Activated CD4-positive, CD25-positive, alpha-beta regulatory T cell treated with anti-CD3 and anti-CD28 coated beads, Interleukin-2, amount 50 U/mL, for 72 hours (primary cell): ENCODE measurements at regions not wholly inside any gene's neighbourhood (a gene's known extent, or its start where the extent isn't known, plus 50 kb on each side); places are given as distances from the start of the nearest gene placed in this dataset.

Experiments
- DNase-seq: peaks from one replicate; pipeline ENCODE4 v3.0.0; 2021

DNA sequence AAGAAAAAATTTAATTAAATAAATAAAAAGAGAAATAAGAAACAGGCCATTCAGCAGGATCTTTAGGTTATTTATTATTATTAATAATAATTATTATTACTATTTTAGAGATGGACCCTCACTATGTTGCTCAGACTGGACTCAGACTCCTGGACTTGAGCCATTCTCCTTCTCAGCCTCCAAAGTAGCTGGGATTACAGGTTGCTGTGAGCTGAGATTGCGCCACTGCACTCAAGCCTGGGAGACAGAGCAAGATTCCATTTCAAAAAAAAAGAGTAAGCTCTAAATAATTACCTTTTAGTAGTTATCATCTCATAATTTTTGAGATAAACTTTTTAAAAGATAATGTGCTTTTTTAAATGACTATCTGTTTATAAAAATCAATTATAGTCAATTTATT is 1102.8 kb upstream of the GJE1 start:
- DNase-seq, result no peak

DNA sequence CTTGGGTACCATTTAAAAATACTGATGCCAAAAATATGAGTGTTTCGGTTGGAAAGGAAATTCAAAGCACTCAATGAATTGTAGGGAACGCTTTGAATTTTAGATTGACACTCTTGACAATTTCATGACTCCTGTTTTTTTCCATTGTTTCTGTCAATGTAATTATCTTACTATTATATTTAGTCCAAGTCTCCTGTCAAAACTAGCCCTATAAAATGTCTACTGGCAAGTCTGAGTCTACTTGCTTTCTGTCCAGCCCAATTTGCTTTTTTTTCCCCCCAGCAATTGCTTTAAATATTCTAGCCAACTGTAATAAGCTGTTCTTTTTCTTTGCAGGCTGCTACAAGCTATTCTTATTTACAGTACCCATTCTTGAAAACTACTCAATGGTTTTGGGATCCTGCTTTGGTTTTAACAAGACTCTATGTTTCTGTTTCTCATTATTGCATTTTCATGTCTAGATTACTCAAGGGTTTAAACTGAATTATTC is 1103.9 kb upstream of the GJE1 start:
- DNase-seq, result no peak

DNA sequence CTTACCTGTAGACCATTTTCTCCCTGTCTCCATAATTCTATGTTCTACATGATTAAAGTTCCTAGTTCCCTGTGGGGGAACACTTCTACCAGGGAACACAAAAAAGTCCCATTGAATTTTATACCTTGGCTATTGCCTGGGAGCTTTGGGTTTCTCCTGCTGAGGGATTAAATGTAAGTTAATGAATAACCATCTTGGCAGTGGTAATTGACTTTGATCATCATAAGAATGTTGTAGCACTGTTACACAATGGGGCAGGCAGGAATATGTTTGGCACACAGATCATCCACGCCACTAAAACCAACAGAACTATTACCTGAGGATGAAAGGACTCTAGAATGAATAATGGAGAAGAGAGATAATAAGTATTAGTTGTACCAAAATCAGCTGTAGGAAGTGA is 1106.2 kb upstream of the GJE1 start:
- no peak for DNase-seq

DNA sequence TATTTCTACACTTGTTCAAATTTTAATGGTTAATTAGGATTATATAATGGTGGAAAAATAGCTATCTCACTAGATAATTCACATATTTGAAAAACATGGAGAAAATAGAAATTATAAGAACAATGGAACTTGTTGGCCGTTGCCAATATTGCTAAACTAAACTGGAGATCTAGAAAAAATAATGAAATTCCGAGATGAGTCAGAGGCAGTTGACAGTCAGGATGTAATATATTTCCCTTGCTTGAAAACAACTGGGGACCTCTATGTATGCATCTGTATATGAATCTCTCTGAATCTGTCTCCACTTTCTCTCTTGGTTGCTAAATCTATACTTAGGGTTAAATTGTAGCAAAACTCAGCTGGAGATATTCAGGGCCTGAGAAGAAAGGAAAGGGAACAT is 1108.2 kb upstream of the GJE1 start:
- no peak for DNase-seq

DNA sequence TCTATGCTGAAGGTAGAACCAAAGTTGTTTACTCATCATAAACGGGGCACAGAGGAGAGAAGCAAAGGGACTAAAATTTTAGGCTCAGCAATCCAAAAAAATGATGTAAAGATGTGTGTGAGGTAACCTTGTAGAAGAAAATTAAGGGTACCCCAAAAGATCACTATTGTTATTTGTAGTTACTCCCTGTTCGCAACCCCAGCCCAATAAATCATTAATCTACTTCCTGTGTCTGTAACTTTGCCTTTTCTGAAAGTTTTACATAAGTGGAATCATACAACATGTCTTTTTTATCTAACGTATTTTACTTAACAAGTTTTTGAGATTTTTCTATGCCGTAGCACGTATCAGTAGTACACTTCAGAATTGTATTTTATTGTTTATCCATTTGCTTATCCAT is 1114.8 kb upstream of the GJE1 start:
- DNase-seq, result no peak

DNA sequence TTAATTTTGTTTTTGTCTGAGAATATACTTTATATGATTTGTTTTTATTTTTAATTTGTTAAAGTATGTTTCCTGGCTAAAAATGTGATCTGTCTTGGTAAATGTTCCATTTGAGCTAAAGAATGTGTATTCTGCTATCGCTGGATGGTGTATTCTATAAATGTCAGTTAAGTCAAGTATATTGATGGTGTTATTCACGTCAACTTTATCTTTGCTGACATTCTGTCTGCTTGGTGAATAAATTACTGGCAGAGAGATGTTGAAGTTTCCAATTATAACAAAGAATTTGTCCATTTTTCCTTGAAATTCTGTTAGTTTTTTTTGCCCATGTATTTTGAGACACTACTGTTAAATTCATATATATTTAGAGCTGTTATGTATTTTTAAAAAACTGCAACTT is 1131.8 kb upstream of the GJE1 start:
- no peak for DNase-seq

DNA sequence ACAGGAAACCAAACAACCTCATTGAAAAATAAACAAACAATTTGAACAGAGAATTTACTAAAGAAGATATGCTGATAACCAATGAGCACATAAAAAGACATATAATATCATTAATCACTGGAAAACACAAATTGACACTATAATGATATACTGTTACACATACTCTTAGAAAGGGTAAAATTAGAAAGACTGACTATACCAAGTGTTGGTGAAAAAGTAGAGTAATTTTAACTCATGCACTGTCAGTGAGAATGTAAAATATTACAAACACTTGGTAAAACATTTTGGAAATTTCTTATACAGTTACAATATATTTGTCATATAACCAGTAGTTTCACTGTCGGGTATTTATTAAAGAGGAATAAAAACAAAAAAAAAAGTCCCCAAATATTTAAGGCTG is 1139.2 kb upstream of the GJE1 start:
- DNase-seq, result no peak

DNA sequence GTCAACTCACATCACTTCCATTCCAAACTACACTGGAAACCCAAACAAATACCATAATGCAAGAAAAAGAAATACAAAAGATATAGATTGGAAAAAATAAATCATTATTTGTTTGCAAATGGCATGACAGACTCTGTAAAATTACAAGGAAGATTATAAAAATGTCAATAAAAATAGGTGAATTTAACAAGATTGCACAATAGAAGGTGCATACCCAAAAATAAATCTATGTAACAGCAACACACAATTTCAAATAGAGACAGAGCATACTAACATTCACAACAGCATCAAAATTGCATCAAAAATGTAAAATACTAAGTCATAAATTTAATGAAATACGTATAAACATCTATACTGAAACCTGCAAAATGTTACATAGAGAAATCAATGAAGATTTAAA is 1140.0 kb upstream of the GJE1 start:
- DNase-seq, result no peak

DNA sequence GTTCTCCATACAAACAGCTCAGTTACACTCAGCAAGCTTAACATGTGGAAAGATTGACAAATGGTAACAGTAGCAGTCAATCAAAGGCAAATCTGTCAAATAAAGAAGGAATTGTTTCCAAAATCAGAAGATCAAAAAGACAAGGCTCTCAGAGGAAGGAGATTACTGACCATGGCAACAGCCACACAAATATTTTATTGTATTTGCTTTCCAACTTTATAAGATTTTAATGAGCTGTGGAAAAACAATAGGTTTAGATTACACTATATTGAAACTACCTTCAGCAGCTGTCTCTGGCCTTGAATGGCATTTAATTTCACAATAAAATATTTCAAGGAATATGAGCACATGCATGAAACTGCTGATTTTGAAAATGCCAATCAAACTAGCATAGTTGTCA is 1143.9 kb upstream of the GJE1 start:
- no peak for DNase-seq

DNA sequence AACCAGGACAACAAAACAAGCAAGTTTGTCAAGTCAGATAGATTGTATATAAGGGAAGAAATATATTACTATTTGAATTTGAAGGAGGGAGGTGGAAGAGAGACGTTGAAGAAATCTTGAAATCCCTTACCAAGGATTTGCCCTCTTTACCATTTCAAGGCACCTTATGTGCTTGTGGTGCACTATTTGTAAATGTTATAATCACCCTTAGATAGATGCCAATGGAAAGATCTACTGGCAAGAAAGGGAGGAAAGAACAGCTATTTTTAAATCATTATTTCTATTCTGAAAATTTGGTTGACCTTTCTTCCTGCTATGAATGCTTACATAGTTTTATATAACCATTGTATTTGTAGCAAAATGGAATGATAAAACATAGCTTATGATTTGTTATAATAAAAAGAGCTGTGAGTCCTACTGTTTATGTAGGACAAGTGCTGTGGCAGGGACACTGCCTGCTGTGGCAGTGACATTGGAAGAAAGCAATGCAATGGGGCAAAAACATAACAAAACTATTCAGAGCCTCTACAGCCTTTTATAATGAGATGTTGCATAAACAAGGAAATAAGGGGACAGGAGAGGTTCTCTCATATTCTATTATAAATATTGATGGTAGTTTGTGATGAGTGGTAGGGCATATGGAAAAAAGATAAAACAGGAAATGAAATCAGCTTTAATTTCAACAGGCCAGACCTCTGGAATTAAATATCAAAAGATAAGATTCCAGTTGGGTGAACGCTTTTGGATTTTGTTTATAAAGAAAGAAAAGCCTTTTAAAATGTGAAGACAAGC is 1145.2 kb upstream of the GJE1 start:
- no peak for DNase-seq

DNA sequence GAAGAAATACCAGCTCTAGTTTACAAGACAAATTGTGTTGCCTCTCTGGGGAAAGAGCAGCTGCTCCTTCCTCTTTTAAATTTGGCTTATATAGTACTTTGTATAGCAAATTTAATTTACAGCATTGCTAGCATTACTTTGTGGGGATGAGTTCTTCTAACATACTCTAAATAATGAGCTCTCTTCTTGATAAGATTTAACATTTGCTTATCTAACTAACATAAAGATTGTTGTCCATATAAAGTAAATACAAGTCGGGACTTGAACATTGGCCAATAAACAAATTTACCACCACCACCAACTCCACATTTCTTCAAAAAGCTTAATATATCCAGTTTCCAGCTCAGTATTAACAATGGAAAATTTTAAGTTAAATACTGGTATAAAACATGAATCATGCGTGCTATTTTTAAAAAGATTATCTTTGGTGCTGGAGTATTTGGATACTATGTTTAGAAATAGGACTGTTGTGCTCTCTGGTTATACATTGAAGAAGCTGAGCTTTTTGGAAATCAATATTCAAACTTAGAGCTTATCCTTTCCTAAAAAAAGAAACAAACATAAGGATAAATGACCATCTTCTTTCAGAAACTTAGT is 1146.9 kb upstream of the GJE1 start:
- DNase-seq, result no peak

DNA sequence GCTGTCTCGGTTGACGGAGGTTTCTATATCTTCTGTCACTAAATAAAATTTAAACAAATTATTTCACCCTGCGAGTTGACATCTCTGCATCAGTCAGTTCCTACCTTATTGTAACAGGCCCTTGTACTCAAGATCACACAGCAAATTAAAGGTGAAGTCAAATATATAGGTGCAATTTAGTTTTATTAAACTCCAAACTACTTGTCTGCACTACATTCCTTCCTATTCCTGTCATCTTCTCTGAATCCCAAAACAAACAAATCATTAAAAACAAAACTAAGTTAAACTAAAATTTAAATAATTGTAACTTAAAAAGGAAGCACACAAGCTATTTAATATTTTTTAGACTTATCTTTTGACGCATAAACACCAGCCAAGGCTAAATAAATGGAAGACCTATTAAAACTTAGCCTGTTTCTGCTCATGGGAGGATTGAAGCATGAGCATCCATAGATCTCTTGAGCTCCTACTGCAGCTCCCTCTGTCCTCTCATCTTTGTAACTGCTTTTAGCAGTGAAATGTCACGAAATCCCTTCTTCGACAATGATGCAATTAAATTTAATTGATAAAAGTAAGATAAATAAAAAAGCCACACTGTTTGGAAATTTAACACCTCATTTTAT is 1152.3 kb upstream of the GJE1 start:
- no peak for DNase-seq

DNA sequence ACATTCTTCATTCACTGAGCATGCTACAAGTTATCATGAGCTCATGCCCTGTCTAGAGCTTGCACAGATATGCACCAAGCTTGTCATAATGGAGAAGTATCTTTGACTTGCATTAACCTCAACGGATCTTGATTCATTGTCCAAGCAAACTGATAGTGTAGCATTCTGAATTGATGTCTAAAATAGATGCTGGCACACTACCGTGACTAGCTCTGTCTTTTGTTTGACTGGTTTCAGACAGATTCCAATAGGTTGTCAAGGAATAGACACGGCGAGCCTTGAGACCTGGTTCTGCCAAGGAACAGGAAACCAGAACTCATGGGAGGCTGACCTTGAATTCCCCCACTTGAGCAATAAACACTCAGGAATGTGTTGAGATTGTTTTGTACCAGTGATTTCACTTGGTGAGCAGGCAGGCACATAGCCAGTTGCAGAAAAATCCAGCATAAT is 1153.1 kb upstream of the GJE1 start:
- no peak for DNase-seq

DNA sequence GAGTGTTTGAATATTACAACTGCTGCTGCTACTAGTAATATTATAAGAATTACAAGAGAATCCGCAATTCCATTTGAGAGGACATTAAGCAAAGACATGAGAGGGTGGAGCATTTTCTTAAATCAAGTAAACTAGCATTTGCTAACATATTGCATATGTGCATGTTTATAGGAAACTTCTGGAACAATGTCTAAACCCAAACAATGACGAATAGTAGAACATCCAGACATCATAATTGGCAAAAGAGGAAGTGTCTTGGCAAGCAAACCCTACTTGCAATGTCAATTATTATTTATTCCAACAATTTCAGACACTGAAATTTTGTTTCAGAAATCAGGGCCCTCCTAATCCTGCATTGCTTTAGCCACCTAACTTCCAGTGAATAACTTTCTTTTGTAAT is 1155.3 kb upstream of the GJE1 start:
- DNase-seq, result no peak

DNA sequence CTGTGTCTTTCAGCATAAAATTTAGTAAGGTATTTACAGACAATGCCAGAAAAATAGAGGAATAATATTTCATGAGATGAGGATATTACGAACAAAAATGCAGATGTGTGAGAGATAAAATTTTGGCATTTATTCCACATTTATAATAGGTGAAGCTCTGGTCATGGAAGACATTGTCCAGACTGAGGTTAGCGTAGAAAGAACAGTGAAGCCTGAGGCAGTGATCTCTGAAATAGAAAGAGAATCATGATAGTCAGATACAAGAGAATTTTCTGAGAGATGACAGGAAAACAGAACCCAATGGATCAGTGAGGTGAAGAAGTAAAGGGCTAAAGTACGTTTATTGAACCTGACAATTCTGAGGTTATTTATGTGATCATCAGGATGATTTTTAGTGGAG is 1155.9 kb upstream of the GJE1 start:
- no peak for DNase-seq

DNA sequence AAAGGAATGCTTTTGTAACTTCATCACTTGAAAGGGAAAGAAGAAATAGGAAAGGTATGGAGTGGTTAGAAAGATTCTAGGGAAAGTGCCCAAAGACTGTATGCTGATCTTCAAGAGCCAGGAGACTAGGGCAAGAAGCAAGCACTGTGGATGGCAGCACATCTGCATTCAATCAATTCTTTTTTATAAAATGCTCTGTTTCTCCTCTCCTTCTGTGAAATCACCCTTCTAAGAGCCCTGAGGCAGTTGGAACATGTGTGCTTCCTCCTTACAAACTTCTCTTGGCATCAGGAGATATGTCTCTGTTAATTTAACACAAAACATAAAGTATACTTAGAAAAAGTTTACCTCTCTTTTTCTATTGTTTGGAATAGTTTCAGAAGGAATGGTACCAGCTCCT is 1162.2 kb upstream of the GJE1 start:
- no peak for DNase-seq

DNA sequence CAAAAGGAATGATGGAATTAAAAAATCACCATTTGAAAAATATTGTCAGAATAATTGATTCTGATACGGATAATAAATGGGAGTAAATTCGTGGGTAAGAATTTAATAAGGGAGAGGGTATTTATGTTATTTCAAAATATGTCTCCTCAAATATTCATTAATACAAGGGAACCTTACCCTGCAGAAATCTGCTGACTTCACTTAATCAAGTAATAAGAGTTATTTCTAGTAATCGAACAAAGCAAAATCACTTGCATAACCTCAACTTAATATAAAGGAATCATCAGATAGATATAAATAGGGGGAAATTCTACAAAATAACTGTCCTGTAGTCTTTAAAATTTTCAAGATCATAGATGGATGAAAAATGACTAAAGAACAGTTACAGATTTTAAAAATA is 1164.7 kb upstream of the GJE1 start:
- DNase-seq, result no peak

DNA sequence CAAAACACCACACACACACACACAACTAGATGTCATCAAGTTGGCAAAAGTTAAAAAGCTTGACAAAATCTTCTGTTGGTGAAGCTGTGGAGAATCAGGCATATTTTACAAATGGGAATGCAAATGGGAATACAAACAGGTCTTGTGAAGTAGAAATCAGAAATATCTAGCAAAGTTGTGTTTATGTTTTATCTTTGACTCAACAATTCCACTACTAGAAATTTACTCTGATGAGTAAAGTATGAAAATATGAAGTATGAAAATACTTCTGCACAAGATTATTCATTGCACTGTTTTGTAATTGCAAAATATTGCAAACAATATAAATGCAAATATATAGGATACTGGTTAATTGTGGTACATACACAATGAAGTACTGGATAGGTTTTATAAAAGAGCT is 1166.0 kb upstream of the GJE1 start:
- no peak for DNase-seq

DNA sequence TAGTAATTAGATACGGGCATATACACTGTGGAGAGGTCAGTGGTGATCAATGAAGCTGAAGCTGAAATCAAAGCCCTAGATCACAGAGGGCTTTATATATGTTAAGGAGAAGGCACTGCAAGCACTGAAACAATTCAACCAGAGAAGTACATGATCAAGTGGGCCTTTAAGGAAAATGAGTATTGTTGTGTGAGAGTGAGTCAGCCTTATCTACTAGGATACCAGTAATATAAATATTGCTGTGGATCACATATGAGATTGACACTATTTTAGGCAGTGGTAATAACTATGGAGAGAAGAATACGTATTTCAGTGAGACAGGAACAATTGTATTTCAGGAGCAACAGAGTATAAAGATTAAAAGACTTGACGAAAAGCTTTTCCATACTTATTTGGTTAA is 1172.2 kb upstream of the GJE1 start:
- no peak for DNase-seq

DNA sequence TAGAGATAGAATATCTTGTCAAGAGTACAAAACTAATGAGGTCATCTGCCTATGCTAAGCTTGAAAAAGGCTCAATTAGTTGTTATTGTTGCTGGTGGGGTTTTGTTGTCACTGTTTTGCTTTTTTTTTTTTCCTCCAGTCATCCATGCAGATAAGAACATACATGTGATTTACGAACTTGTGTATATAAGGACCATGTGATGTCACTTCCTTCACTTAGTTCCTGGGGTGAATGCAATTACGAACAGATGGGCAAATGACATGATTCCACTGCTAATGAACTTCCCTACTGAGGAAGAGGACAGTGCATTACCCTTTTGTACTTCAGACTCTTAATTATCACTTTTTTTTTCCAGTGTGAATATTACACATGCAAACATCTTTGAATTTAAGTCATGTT is 1175.3 kb upstream of the GJE1 start:
- DNase-seq, result no peak

DNA sequence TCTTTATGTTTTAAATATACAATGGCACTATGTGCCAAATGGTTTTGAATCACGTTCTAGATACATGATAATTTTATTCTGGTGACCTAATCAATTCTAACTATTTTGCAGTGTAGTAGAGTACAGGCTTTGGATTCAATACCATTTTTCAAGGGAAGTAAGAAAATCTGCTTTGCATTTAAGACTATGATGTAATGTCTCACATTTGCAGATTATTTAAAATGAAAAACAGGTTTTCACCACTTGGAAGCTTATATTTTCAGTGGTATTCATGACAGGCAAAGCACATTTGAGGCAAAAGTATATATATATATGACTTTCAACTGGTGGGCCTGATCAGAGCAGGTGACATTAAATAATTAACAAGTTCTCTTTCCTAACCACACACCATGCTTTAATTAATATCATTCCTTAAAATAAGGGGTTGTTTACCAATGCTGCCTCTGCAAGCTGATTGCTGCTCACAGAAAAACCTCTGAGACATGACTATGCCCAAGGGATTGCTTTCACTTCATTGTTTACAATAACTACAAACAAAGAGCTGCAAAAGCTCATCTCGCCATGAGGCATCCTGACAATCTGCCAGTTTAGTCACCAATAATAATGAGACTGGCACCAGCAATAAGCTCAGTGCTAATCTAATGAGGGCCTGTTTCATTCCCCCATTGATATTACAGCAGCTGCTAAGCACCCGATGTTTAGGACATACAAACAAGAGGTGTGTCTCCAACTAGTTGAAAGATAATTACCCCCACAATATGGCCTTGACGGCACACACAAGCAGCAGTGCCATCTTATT is 1176.0 kb upstream of the GJE1 start:
- DNase-seq, result no peak

DNA sequence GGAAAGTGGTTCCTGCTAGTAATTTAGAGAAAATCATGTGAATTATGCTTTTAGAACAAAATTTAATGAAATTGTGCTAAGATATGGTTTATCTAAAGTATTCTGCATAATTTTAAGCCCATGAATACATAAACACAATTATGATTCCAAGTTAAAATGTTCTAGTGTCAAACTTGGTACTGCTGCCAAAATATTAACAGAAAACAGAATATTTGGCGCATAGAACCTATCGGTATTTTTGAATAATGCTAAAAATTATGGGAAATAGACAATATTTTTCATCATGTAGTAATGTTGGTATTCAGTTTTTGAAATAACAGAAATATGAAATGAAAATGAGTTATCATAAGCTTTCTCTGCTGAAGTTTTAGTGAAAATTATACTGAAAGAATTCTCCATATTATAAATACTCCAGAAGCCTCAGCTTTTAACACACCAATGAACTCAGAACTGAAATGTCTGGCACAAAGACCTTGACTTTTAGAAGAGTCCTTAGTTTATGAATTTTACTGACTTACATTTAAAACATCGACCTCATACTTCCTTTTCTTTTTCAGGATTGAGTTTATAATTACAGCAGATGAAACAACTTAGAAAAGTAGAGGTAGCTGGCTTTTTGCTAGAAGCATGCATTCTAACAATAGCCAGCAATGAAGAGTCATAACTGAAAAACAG is 1192.3 kb upstream of the GJE1 start:
- DNase-seq, result no peak

DNA sequence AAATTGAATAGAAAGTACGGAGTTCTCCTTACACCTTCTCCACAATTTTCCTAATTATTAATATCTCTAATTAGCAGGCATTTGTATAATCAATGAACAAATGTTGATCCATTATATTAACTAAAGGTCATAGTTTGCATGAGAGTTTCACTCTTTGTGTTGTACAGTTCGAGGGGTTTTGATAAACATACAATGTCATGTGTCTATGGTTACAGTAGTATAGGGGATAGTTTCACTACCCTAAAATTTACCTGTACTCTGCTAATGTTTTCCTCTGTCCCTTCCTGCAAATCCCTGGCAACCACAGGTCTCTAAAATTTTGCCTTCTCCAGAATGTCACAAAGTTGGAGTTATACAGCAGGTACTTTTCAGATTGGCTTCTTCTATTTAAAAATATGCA is 1199.8 kb upstream of the GJE1 start:
- no peak for DNase-seq
